Cardiac muscle cell (in vitro differentiated cells and primary cell): ENCODE measurements at regions not wholly inside any gene's neighbourhood (a gene's known extent, or its start where the extent isn't known, plus 50 kb on each side); places are given as distances from the start of the nearest gene placed in this dataset.

Experiments
- DNase-seq, 2 donors: peaks; one replicate each; pipeline versions ENCODE4 v3.0.0 to v3.0.0-alpha.2; 2010 to 2017; ENCODE audit warnings: low read depth in 1 of 2, low spot score in 1 of 2
- H3K27ac ChIP-seq: fragments of 200-600 bp; sonication (generic); 2 replicates; pipeline ENCODE4 v1.5.1; 2016
- H3K27me3 ChIP-seq: fragments of 200-600 bp; sonication (generic); 2 replicates; pipeline ENCODE4 v1.6.0; 2016; ENCODE audit warnings: control low read depth
- H3K36me3 ChIP-seq: fragments of 200-600 bp; sonication (generic); 2 replicates; pipeline ENCODE4 v1.5.1; 2016; ENCODE audit warnings: control low read depth
- H3K4me1 ChIP-seq: fragments of 200-600 bp; sonication (generic); 2 replicates; pipeline ENCODE4 v1.8.1; 2017; ENCODE audit warnings: low read depth, mild to moderate bottlenecking, mixed run types
- H3K4me3 ChIP-seq: fragments of 200-600 bp; sonication (generic); 2 replicates; pipeline ENCODE4 v1.5.1; 2016; ENCODE audit warnings: mild to moderate bottlenecking
- H3K9me3 ChIP-seq: fragments of 200-600 bp; sonication (generic); 2 replicates; pipeline ENCODE4 v1.5.1; 2017; ENCODE audit warnings: low read depth, mild to moderate bottlenecking, control low read depth
- TF ChIP-seq, protein P1 (sequence below): IDR thresholded peaks from 2 replicates; pipeline ENCODE4 v1.5.1; 2012; ENCODE audit warnings: low read depth, mild to moderate bottlenecking, low read length

- H3K36me3 ChIP-seq: no peaks in the 10 kb centered on the region
- H3K4me3 ChIP-seq: no peak overlapping the region
- no peak overlapping the region for H3K27ac ChIP-seq
- H3K27me3 ChIP-seq: no peaks in the 10 kb centered on the region
- H3K9me3 ChIP-seq: no peaks in the 10 kb centered on the region
- no peak for DNase-seq
- no peaks in the 10 kb centered on the region for H3K4me1 ChIP-seq
- TF ChIP-seq, protein P1, sequence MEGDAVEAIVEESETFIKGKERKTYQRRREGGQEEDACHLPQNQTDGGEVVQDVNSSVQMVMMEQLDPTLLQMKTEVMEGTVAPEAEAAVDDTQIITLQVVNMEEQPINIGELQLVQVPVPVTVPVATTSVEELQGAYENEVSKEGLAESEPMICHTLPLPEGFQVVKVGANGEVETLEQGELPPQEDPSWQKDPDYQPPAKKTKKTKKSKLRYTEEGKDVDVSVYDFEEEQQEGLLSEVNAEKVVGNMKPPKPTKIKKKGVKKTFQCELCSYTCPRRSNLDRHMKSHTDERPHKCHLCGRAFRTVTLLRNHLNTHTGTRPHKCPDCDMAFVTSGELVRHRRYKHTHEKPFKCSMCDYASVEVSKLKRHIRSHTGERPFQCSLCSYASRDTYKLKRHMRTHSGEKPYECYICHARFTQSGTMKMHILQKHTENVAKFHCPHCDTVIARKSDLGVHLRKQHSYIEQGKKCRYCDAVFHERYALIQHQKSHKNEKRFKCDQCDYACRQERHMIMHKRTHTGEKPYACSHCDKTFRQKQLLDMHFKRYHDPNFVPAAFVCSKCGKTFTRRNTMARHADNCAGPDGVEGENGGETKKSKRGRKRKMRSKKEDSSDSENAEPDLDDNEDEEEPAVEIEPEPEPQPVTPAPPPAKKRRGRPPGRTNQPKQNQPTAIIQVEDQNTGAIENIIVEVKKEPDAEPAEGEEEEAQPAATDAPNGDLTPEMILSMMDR: no peak
Measured at GRCh38 chr9:30116673-30117217, 2267.7 kb upstream of the ACO1 start.

DNA sequence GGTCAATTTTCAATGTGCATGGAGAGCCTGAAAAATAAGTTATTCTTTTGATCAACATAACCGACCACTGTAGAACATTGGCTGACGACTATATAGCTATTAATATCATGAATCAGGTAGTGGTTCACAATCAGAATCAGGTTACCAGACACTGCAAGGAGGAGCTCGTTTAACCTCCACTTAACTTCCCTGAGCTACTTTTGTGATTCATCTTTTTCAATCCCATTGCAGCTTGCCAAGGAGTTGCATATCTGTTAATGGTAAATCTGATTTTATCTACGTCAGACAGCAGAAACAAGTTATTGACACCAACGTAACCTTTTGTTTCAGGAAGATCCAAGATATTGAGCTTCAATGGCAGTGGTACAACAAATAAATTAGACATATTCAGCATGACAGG is 2263.8 kb upstream of the ACO1 start:
- no peaks in the 10 kb centered on the region for H3K9me3 ChIP-seq
- H3K27me3 ChIP-seq: no peaks in the 10 kb centered on the region
- no peaks in the 10 kb centered on the region for H3K36me3 ChIP-seq
- H3K27ac ChIP-seq: no peak overlapping the region
- DNase-seq: no peak
- TF ChIP-seq, protein P1: no peak
- H3K4me1 ChIP-seq: no peaks in the 10 kb centered on the region
- no peak overlapping the region for H3K4me3 ChIP-seq

- Histone ChIP-seq H3K4me3 (no peak overlapping the region), H3K4me1 (no peaks in the 10 kb centered on the region), H3K27ac (no peak overlapping the region), H3K9me3 (no peaks in the 10 kb centered on the region), H3K27me3 (no peaks in the 10 kb centered on the region), H3K36me3 (no peaks in the 10 kb centered on the region)
- TF ChIP-seq, protein P1: no peak
- no peak for DNase-seq
Measured at GRCh38 chr9:30121611-30122010, 2262.8 kb upstream of the ACO1 start.

GRCh38 chr9:30125881-30126280 is 2258.6 kb upstream of the ACO1 start:
- H3K4me1 ChIP-seq: no peaks in the 10 kb centered on the region
- H3K27ac ChIP-seq: no peak overlapping the region
- no peak overlapping the region for H3K4me3 ChIP-seq
- no peaks in the 10 kb centered on the region for H3K27me3 ChIP-seq
- TF ChIP-seq, protein P1: no peak
- no peak for DNase-seq
- no peaks in the 10 kb centered on the region for H3K9me3 ChIP-seq
- no peaks in the 10 kb centered on the region for H3K36me3 ChIP-seq

- H3K27me3 ChIP-seq: no peaks in the 10 kb centered on the region
Measured at GRCh38 chr9:30127371-30127770, 2257.1 kb upstream of the ACO1 start.

More at GRCh38 chr9:30127371-30127770, 2257.1 kb upstream of the ACO1 start:
- Histone ChIP-seq H3K9me3 (no peaks in the 10 kb centered on the region), H3K4me1 (no peaks in the 10 kb centered on the region), H3K27ac (no peak overlapping the region), H3K4me3 (no peak overlapping the region), H3K36me3 (no peaks in the 10 kb centered on the region)
- no peak for DNase-seq
- TF ChIP-seq, protein P1: no peak
